Mesodermal cell (in vitro differentiated cells): ENCODE measurements at regions not wholly inside any gene's neighbourhood (a gene's known extent, or its start where the extent isn't known, plus 50 kb on each side); places are given as distances from the start of the nearest gene placed in this dataset.

Experiments
- H3K27ac ChIP-seq: 2 replicates; pipeline ENCODE4 v1.7.0; 2013; ENCODE audit warnings: mild to moderate bottlenecking, low read depth, low read length, moderate library complexity; ENCODE audit not compliant: severe bottlenecking
- H3K36me3 ChIP-seq: 2 replicates; pipeline ENCODE4 v1.7.1; 2013; ENCODE audit warnings: mild to moderate bottlenecking, low read length, moderate library complexity; ENCODE audit not compliant: control insufficient read depth, insufficient read depth
- H3K4me1 ChIP-seq: one replicate; pipeline ENCODE4 v1.7.1; 2013; ENCODE audit warnings: mild to moderate bottlenecking, low read length; ENCODE audit not compliant: insufficient read depth, control insufficient read depth, poor library complexity, severe bottlenecking
- H3K4me3 ChIP-seq: 2 replicates; pipeline ENCODE4 v1.7.0; 2013; ENCODE audit warnings: low read length, control low read depth, mild to moderate bottlenecking; ENCODE audit not compliant: insufficient read depth, poor library complexity, severe bottlenecking; ENCODE audit errors: extremely low read depth
- H3K9me3 ChIP-seq: 2 replicates; pipeline ENCODE4 v1.7.1; 2013; ENCODE audit warnings: mild to moderate bottlenecking, low read length, moderate library complexity; ENCODE audit not compliant: control insufficient read depth
- WGBS, 2 experiments: methylation state at CpG; one replicate each; pipeline ENCODE4 v1.1.5; 2013; ENCODE audit warnings: missing lambda C conversion rate in 2 of 2; ENCODE audit not compliant: insufficient coverage in 2 of 2; 5-methylcytosine and 5-hydroxymethylcytosine counted together

DNA sequence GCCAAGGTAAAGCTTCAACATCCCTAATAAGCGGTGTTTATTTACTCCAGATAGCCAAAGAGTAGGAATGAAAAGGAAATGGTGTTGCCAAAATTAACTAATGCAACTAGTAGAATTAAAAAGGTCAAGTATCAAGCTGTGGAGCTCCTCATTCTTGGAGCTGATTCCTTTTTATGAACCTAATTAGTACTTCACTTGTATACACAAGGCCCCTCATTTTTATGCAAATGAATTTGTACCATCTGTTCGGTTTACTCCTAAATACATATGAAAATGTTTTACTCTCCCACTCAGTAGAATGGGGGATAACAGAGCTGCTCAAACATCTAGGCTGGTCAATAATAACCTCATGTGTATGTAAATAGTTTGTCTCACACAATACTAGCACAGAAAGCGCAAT, 426.4 kb upstream of the LUZP2 start:
- Histone ChIP-seq H3K4me3 (no peak overlapping the region), H3K27ac (no peak overlapping the region), H3K9me3 (no peaks in the 10 kb centered on the region), H3K36me3 (no peaks in the 10 kb centered on the region), H3K4me1 (no peaks in the 10 kb centered on the region)
- 100% methylated on average over 1 of the region's 3 CpGs; no CpG with 5 or more reads in 1 of the 2 experiments for WGBS, 2 experiments

GRCh38 chr11:24078018-24078417, 418.8 kb upstream of the LUZP2 start:
- no peak overlapping the region for H3K4me3 ChIP-seq
- H3K27ac ChIP-seq: no peak overlapping the region
- WGBS, 2 experiments: 90% methylated on average over 2 of the region's 3 CpGs; no CpG with 5 or more reads in 1 of the 2 experiments
- H3K36me3 ChIP-seq: no peaks in the 10 kb centered on the region
- H3K9me3 ChIP-seq: no peaks in the 10 kb centered on the region
- no peaks in the 10 kb centered on the region for H3K4me1 ChIP-seq

DNA sequence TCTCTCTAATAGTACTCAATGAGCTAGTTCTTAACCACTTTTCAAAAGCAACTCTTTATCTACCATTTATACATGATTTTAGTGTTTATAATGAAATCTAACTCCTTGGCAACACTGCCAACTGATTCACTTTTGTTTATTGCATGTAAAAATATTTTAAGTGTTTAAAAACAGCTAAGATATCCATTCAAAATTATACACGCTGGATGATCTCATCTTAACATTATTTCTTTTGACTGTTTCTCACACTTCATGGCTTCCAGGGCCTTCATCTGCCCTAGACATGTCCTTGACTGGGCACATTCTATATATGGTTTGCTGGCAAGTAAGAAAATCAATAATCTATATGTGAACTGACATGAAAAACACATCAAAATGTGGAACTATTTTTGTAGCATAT, 414.6 kb upstream of the LUZP2 start:
- Histone ChIP-seq H3K27ac (no peak overlapping the region), H3K4me3 (no peak overlapping the region), H3K4me1 (no peaks in the 10 kb centered on the region), H3K36me3 (no peaks in the 10 kb centered on the region), H3K9me3 (no peaks in the 10 kb centered on the region)
- no CpG with 5 or more reads among the region's 1 CpG for WGBS, 2 experiments

DNA sequence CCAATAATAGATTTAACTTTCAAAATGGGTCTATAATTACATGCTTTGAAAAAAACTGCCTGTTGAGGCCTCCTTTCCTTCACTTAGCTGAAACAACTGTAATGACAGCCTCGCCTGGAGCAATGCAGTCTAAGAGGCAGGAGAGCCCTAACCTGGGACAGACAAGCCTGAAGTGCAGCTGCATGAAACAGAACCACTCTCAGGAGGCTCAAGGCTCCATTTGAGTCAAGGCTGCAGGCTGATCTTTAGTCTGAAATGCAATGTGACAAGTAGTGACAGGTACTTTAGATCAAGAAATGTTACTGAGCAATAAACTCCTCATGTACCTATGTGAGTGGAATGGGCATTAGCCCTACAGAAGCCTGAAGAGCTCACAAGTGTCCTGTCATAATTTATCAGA, 414.0 kb upstream of the LUZP2 start:
- Histone ChIP-seq H3K36me3 (no peaks in the 10 kb centered on the region), H3K9me3 (no peaks in the 10 kb centered on the region), H3K4me1 (no peaks in the 10 kb centered on the region), H3K4me3 (no peak overlapping the region), H3K27ac (no peak overlapping the region)
- 40 to 67% methylated on average over 1 of the region's 1 CpG for WGBS, 2 experiments

GRCh38 chr11:24084956-24085355, 411.9 kb upstream of the LUZP2 start:
- 100% methylated on average over 1 of the region's 1 CpG for WGBS, 2 experiments
- H3K9me3 ChIP-seq: no peaks in the 10 kb centered on the region
- no peak overlapping the region for H3K4me3 ChIP-seq
- no peak overlapping the region for H3K27ac ChIP-seq
- no peaks in the 10 kb centered on the region for H3K4me1 ChIP-seq
- no peaks in the 10 kb centered on the region for H3K36me3 ChIP-seq

- WGBS, 2 experiments: 100% methylated on average over 1 of the region's 2 CpGs; no CpG with 5 or more reads in 1 of the 2 experiments
- H3K9me3 ChIP-seq: no peaks in the 10 kb centered on the region
- no peak overlapping the region for H3K4me3 ChIP-seq
- no peaks in the 10 kb centered on the region for H3K36me3 ChIP-seq
- H3K4me1 ChIP-seq: no peaks in the 10 kb centered on the region
- no peak overlapping the region for H3K27ac ChIP-seq
Observed at GRCh38 chr11:24086921-24087320, 409.9 kb upstream of the LUZP2 start.

DNA sequence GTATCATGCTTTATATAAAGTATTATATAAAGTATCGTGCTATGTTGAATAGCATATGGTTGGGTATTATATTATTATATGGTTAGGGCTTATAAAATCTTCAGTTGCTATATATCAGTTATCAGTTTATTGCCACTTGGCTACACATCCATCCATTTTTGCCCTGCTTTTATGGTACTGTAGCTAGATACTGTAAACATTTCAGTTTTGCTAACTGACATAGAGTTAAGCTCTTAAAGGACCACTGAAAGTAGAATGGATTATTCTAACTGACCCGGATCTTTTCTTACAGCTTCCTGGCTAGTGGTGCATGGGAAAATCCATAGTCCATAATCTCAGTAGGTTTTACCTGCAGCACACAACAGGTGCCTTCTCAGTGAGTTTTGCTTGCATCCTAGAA, 405.3 kb upstream of the LUZP2 start:
- Histone ChIP-seq H3K36me3 (no peaks in the 10 kb centered on the region), H3K9me3 (no peaks in the 10 kb centered on the region), H3K4me1 (no peaks in the 10 kb centered on the region), H3K27ac (no peak overlapping the region), H3K4me3 (no peak overlapping the region)
- WGBS, 2 experiments: 100% methylated on average over 1 of the region's 2 CpGs; no CpG with 5 or more reads in 1 of the 2 experiments

- Histone ChIP-seq H3K4me1 (no peaks in the 10 kb centered on the region), H3K27ac (peak overlapping the region; percentile 11), H3K4me3 (no peak overlapping the region), H3K36me3 (no peaks in the 10 kb centered on the region), H3K9me3 (no peaks in the 10 kb centered on the region)
- WGBS, 2 experiments: 67 to 89% methylated on average over 1 to 2 of the region's 2 CpGs
Observed at GRCh38 chr11:24093375-24093774, 403.5 kb upstream of the LUZP2 start.

DNA sequence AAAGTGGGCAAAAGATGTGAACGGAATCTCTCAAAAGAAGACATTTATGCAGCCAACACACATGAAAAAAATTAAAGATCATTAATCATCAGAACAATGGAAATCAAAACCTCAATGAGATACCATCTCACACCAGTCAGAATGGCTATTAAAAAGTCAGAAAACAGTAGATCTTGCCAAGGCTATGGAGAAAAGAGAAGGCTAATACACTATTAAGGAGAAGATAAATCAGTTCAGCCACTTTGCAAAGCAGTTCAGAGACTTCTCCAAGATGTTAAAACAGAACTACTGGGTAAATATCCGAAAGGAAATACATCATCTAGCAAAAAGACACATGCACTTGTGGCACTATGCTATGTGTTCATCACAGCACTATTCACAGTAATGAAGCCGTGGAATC, 388.2 kb upstream of the LUZP2 start:
- H3K4me1 ChIP-seq: no peaks in the 10 kb centered on the region
- H3K27ac ChIP-seq: no peak overlapping the region
- no peak overlapping the region for H3K4me3 ChIP-seq
- H3K36me3 ChIP-seq: no peaks in the 10 kb centered on the region
- WGBS, 2 experiments: 82 to 100% methylated on average over 1 to 3 of the region's 3 CpGs
- peaks cover 13% of the 10 kb centered on the region for H3K9me3 ChIP-seq

- H3K27ac ChIP-seq: no peak overlapping the region
- no peaks in the 10 kb centered on the region for H3K36me3 ChIP-seq
- H3K4me1 ChIP-seq: no peaks in the 10 kb centered on the region
- no peaks in the 10 kb centered on the region for H3K9me3 ChIP-seq
- WGBS, 2 experiments: 100% methylated on average over 1 of the region's 3 CpGs; no CpG with 5 or more reads in 1 of the 2 experiments
- H3K4me3 ChIP-seq: no peak overlapping the region
Observed at GRCh38 chr11:24122291-24122690, 374.6 kb upstream of the LUZP2 start.

DNA sequence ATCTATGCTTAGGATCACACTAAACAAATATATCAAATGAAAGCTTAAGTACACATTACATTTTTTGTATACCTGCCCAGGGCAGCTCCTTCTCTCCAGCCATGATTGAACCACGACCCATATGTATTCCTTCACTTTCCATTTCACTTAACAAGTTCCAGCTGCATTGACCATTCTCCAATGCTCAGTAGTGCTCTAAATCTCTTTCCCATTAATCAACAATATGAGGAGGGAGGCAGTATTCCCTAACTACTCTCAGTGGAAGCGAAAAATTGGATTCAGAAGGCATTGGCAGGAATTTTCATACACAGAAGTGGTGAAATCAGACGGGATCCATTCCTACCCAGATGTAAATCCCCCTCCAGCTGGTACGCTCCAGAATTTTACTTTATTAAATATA, 372.0 kb upstream of the LUZP2 start:
- 90 to 100% methylated on average over 1 of the region's 4 CpGs for WGBS, 2 experiments
- Histone ChIP-seq H3K9me3 (no peaks in the 10 kb centered on the region), H3K27ac (no peak overlapping the region), H3K4me3 (no peak overlapping the region), H3K4me1 (no peaks in the 10 kb centered on the region), H3K36me3 (no peaks in the 10 kb centered on the region)
